ENCODE measurements at regions not wholly inside any gene's neighbourhood (a gene's known extent, or its start where the extent isn't known, plus 50 kb on each side); places are given as distances from the start of the nearest gene placed in this dataset.
"Not testable (repeated sequence)": the region's sequence is repeated elsewhere in the genome, so short reads cannot be mapped to it uniquely, and the experiment has no call there.

DNA sequence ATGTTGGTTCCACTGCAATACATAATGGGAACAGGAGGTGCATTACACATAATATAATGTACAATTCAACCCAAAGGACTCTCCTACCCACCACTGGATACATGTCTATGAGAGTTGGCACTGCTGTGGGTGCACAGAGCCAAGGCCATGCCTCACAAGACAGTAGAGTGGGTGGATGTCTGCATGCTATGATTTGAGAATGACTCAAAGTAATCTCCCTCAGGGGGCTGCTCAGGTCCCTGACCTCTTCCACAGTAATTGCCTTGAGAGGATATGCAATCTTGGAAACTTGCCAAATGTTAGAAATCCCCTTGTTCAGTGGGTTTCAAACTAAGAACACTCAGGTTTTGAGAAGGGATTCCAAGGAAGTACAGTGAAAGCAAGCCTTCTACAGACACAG lies 79.0 kb downstream of the ANKEF1 start:
- DNase-seq = no peak
- Mint-ChIP-seq H3K27me3 (ENCODE audit: unreplicated experiment) (no peaks in the 10 kb centered on the region), H3K36me3 (ENCODE audit: insufficient read depth, unreplicated experiment) (no peaks in the 10 kb centered on the region), H3K4me1 (ENCODE audit: low read depth, unreplicated experiment) (peaks cover 7% of the 10 kb centered on the region), H3K9me3 (ENCODE audit: low read depth, unreplicated experiment) (no peaks in the 10 kb centered on the region), H3K4me3 (ENCODE audit: low read depth, unreplicated experiment) (no peak overlapping the region), H3K27ac (ENCODE audit: unreplicated experiment) (no peak overlapping the region)
- BruUV-seq (replicated peaks) = no TSS peak
- CTCF ChIA-PET = no interaction called here
- no peak for TF ChIP-seq CTCF (IDR thresholded peaks at IDR 0.05; ENCODE audit: unreplicated experiment)
- intact Hi-C loops (cut with micrococcal nuclease; ENCODE audit: unreplicated experiment) = no loop called here

DNA sequence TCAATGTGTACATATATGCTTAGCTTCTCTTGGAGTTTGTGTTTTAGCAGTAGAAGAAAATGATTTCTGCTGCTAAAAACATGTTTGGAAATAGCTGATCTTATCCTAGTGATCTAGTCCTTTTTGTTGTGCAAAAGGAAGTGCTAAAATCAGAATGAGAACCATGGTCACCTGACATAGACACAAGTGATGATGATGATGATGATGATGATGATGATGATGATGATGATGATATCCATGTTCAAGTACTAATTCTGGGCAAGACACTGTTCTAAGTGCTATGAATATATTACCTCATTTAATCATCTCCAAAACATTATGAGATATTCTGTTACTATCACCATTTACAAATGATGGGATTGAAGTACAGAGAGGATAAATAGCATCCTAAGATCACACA lies 79.8 kb downstream of the ANKEF1 start:
- no TSS peak for BruUV-seq (replicated peaks)
- TF ChIP-seq CTCF (IDR thresholded peaks at IDR 0.05; ENCODE audit: unreplicated experiment) = no peak
- Mint-ChIP-seq H3K4me1 (ENCODE audit: low read depth, unreplicated experiment) (peaks cover 7% of the 10 kb centered on the region), H3K9me3 (ENCODE audit: low read depth, unreplicated experiment) (no peaks in the 10 kb centered on the region), H3K36me3 (ENCODE audit: insufficient read depth, unreplicated experiment) (no peaks in the 10 kb centered on the region), H3K27me3 (ENCODE audit: unreplicated experiment) (no peaks in the 10 kb centered on the region), H3K27ac (ENCODE audit: unreplicated experiment) (no peak overlapping the region), H3K4me3 (ENCODE audit: low read depth, unreplicated experiment) (no peak overlapping the region)
- no peak for DNase-seq
- intact Hi-C loops (cut with micrococcal nuclease; ENCODE audit: unreplicated experiment) = no loop called here
- CTCF ChIA-PET = no interaction called here

GRCh38 chr20:10115021-10115420 lies 80.2 kb downstream of the ANKEF1 start:
- Mint-ChIP-seq H3K9me3 (ENCODE audit: low read depth, unreplicated experiment) (no peaks in the 10 kb centered on the region), H3K27ac (ENCODE audit: unreplicated experiment) (no peak overlapping the region), H3K4me3 (ENCODE audit: low read depth, unreplicated experiment) (no peak overlapping the region), H3K4me1 (ENCODE audit: low read depth, unreplicated experiment) (peaks cover 7% of the 10 kb centered on the region), H3K36me3 (ENCODE audit: insufficient read depth, unreplicated experiment) (no peaks in the 10 kb centered on the region), H3K27me3 (ENCODE audit: unreplicated experiment) (no peaks in the 10 kb centered on the region)
- CTCF ChIA-PET = no interaction called here
- no TSS peak for BruUV-seq (replicated peaks)
- intact Hi-C loops (cut with micrococcal nuclease; ENCODE audit: unreplicated experiment) = no loop called here
- DNase-seq = no peak
- TF ChIP-seq CTCF (IDR thresholded peaks at IDR 0.05; ENCODE audit: unreplicated experiment) = no peak

DNA sequence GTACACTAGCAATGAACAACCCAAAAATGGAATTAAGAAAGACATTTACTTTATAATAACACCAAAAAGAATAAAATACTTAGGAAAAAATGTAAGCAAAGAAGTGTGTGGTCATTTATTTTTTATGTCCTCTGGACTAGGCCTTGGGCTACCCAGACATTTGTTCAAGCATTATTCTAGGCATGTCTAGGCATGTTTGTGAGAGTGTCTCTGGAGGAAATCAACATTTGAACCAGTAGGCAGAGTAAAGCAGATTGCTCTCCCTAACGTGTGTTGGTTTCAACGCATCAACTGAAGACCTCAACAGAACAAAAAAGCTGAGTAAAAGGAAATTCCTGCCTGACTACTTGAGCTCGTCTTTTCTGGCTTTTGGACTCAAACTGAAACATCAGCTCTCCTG lies 84.5 kb downstream of the ANKEF1 start:
- Mint-ChIP-seq H3K27ac (ENCODE audit: unreplicated experiment) (no peak overlapping the region), H3K9me3 (ENCODE audit: low read depth, unreplicated experiment) (peaks cover 5% of the 10 kb centered on the region), H3K27me3 (ENCODE audit: unreplicated experiment) (peaks cover 12% of the 10 kb centered on the region), H3K4me1 (ENCODE audit: low read depth, unreplicated experiment) (no peaks in the 10 kb centered on the region), H3K4me3 (ENCODE audit: low read depth, unreplicated experiment) (no peak overlapping the region), H3K36me3 (ENCODE audit: insufficient read depth, unreplicated experiment) (no peaks in the 10 kb centered on the region)
- intact Hi-C loops (cut with micrococcal nuclease; ENCODE audit: unreplicated experiment) = no loop called here
- no peak for TF ChIP-seq CTCF (IDR thresholded peaks at IDR 0.05; ENCODE audit: unreplicated experiment)
- no peak for DNase-seq
- CTCF ChIA-PET = no interaction called here
- no TSS peak for BruUV-seq (replicated peaks)

DNA sequence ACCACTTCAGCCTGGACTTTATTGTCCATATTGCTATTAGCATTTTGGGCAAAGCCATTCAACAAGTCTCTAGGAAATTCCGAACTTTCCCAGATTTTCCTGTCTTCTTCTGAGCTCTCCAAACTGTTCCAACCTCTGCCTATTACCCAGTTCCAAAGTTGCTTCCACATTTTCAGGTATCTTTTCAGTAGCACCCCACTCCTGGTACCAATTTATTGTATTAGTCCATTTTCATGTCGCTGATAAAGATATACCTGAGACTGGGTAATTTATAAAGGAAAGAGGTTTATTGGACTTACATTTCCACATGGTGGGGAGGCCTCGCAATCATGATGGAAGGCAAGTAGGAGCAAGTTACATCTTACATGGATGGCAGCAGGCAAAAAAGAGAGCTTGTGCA lies 90.1 kb downstream of the ANKEF1 start:
- Mint-ChIP-seq H3K9me3 (ENCODE audit: low read depth, unreplicated experiment) (peaks cover 11% of the 10 kb centered on the region), H3K27me3 (ENCODE audit: unreplicated experiment) (peaks cover 12% of the 10 kb centered on the region)
- CTCF ChIA-PET; H3K36me3 Mint-ChIP-seq (ENCODE audit: insufficient read depth, unreplicated experiment); H3K4me3 Mint-ChIP-seq (ENCODE audit: low read depth, unreplicated experiment); DNase-seq; intact Hi-C loops (cut with micrococcal nuclease; ENCODE audit: unreplicated experiment); H3K4me1 Mint-ChIP-seq (ENCODE audit: low read depth, unreplicated experiment); BruUV-seq (replicated peaks); H3K27ac Mint-ChIP-seq (ENCODE audit: unreplicated experiment): not testable (repeated sequence)

Data from Calu3 (cell line).